Stimulated activated memory B cell treated with anti-CD40 and anti-IgM and Interleukin-4, amounts not matched to agents 10 μg/mL and 1 μg/mL and 100 μg/mL, for 72 hours (primary cell): ENCODE measurements at regions not wholly inside any gene's neighbourhood (a gene's known extent, or its start where the extent isn't known, plus 50 kb on each side); places are given as distances from the start of the nearest gene placed in this dataset.
"Not testable (repeated sequence)": the region's sequence is repeated elsewhere in the genome, so short reads cannot be mapped to it uniquely, and the experiment has no call there.

ENCODE experiments used
- ATAC-seq: fragments of 150-1000 bp; cut with Tn5 transposase; 2 replicates; pipeline ENCODE4 v1.10.0; 2021
- H3K27ac Mint-ChIP-seq: one replicate; pipeline ENCODE4 v1.8.0; 2022; ENCODE audit warnings: mild to moderate bottlenecking, mixed read lengths
- H3K27me3 Mint-ChIP-seq: one replicate; pipeline ENCODE4 v1.8.0; 2022; ENCODE audit warnings: mixed read lengths
- H3K36me3 Mint-ChIP-seq: one replicate; pipeline ENCODE4 v1.8.0; 2022; ENCODE audit warnings: mixed read lengths
- H3K4me1 Mint-ChIP-seq: one replicate; pipeline ENCODE4 v1.8.0; 2022; ENCODE audit warnings: mixed read lengths
- H3K4me3 Mint-ChIP-seq: one replicate; pipeline ENCODE4 v1.8.0; 2022; ENCODE audit warnings: mild to moderate bottlenecking, moderate library complexity, mixed read lengths
- H3K9me3 Mint-ChIP-seq: one replicate; pipeline ENCODE4 v1.8.0; 2022; ENCODE audit warnings: mixed read lengths

DNA sequence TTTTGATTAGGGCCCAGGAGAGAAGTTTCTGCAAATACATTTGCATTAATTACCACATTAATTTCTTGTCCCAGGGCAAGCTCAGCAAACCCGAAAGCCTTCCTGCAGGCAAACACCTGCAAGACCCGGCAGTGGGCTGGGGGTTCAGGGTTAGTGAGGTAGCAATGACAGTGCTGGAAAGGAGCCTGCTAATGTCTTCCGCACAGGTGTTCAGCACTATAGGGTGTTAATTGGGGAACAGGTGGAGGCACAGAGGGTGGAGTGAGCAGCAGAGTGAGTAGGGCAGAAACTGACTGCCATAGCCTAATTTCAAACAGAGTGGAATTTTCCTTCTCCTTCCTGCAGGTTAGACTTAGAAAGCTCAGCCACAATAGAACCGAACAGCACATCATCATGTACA, 50.9 kb upstream of the UBASH3B start:
- Mint-ChIP-seq H3K27me3 (peaks cover 26% of the 10 kb centered on the region), H3K9me3 (no peaks in the 10 kb centered on the region), H3K4me3 (no peak overlapping the region), H3K4me1 (no peaks in the 10 kb centered on the region), H3K27ac (no peak overlapping the region), H3K36me3 (no peaks in the 10 kb centered on the region)
- no peak for ATAC-seq

DNA sequence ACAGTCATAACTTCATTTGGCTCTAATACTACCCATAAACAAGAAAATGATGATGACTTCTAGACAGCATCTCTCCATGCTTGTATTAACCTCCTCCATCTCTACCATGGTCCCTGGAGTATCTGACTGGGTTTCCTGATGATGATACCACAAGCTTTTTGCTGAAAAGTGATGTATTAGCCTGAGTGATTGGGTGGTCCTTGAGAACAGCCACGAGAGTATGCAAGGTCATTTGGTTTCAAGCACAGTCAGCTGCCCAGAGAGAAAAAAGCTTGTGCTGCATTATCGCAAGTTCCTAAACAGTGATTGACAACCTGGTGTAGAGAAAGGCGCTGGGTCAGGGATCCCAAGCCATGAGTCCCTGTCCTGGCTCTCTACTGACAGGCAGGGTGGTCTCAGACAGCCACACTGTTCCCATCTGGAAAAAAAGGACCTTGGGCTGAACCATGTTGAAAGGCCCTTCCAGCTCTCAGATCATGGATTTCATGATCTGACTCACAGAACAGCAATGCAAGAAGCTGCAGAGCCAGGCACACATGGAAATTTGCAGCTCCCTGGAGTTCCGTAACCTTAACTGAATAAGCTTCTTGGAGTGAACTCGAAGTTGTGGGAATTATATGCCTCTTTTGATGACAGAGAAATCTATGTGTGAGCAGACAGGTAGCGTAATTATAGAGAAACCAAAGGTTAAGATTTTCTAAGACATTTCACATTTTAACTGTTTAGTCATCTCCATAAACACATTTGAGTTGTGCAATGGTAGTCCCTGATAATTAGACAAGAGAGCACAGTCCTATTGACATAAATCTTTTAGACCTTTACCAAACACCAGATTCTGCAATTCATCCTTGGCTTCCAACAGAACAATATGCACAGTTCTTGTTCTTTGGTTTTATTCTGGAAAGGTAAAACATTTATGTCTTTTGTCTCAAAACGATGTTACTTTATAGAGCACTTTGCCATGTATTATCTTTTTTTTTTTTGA, 54.1 kb upstream of the UBASH3B start:
- no peaks in the 10 kb centered on the region for H3K4me1 Mint-ChIP-seq
- no peaks in the 10 kb centered on the region for H3K36me3 Mint-ChIP-seq
- ATAC-seq: no peak
- peaks cover 22% of the 10 kb centered on the region for H3K27me3 Mint-ChIP-seq
- H3K9me3 Mint-ChIP-seq: no peaks in the 10 kb centered on the region
- H3K4me3 Mint-ChIP-seq: no peak overlapping the region
- no peak overlapping the region for H3K27ac Mint-ChIP-seq

DNA sequence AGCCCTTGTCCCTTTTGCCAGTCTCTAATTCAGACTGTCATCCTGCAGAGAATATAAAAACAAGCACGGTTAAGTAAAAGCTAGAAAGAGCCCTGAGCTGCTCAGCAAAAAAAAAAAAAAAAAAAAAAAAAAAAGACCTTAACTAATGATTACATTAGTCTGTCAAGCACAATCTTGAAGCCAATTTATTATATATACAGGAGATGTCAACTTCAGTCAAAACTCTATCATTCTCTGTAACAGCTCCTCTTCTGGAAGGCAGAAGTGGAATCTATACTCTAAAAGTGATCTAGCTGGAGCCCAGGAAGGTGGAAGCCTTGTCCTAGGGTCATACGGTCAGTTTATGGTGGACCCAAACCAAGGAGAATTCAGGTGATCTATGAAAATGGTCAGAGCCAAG, 55.2 kb upstream of the UBASH3B start:
- no peaks in the 10 kb centered on the region for H3K9me3 Mint-ChIP-seq
- no peak overlapping the region for H3K27ac Mint-ChIP-seq
- H3K4me3 Mint-ChIP-seq: no peak overlapping the region

DNA sequence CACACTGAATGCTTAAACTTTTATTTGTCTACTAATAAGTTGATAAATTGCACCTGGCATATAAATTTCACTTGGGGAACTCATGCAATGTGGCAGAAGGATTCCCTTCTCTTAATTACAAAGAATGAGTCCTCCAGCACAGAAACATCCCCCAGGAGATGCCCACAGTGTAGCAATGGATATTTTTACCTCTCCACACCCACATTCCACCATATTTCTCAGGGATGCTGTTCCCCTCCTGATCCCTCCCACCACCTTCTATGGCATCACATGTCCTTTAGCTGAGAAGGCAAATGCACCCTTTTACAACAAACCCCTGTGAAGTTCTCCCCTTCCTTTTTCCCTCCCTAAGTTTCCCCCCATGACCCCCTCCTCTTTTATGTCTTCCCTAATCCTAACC, 56.1 kb upstream of the UBASH3B start:
- ATAC-seq: no peak
- Mint-ChIP-seq H3K4me3 (no peak overlapping the region), H3K4me1 (no peaks in the 10 kb centered on the region), H3K9me3 (no peaks in the 10 kb centered on the region), H3K36me3 (no peaks in the 10 kb centered on the region), H3K27ac (no peak overlapping the region), H3K27me3 (peaks cover 22% of the 10 kb centered on the region)

More for the DNA sequence above, 55.2 kb upstream of the UBASH3B start:
- no peak for ATAC-seq
- Mint-ChIP-seq H3K4me1 (no peaks in the 10 kb centered on the region), H3K27me3 (peaks cover 22% of the 10 kb centered on the region), H3K36me3 (no peaks in the 10 kb centered on the region)

DNA sequence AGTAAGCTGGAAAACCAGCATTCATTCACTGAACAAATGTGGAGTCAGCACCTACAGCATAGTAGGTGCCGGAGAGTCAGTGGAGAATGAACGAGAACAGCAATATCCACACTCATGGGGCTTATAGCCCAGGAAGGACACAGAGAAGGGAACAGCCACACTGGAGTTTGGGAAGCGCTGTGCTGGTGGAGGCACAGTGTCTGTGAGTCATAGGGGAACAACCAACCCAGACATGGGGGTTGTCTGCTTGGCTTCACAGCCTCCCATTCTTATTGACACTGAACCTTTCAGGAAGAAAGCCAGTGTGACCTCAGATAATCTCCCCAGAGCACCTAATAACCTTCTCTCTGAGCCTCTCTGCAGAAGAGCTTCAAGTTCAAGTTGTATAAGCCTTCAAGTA, 56.6 kb upstream of the UBASH3B start:
- H3K27ac Mint-ChIP-seq: no peak overlapping the region

DNA sequence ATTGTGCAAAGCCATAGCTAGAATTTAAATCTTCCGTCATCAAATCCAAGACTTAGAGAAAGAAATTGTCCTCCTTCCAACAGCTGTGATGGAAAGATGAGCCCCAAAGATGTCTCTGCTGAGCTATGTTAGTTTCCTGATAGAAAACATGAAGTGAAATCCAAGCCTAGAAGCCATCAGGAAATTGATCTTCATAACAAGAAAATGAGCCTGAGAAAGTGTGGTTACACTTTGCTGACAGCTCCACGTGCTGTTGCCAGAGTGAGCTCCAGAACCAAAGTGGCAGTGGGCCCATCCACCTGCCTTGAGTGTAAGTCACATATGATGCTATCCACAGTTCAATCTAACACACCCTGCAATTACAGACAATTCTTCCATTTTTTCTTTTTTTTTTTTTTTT, 58.0 kb upstream of the UBASH3B start:
- peaks cover 7% of the 10 kb centered on the region for H3K4me1 Mint-ChIP-seq
- H3K4me3 Mint-ChIP-seq: no peak overlapping the region
- H3K27ac Mint-ChIP-seq: no peak overlapping the region
- peaks cover 33% of the 10 kb centered on the region for H3K27me3 Mint-ChIP-seq
- ATAC-seq: no peak
- H3K9me3 Mint-ChIP-seq: no peaks in the 10 kb centered on the region
- H3K36me3 Mint-ChIP-seq: no peaks in the 10 kb centered on the region

More for the DNA sequence above, 56.6 kb upstream of the UBASH3B start:
- Mint-ChIP-seq H3K9me3 (no peaks in the 10 kb centered on the region), H3K4me1 (no peaks in the 10 kb centered on the region), H3K4me3 (no peak overlapping the region), H3K36me3 (no peaks in the 10 kb centered on the region), H3K27me3 (peaks cover 22% of the 10 kb centered on the region)
- no peak for ATAC-seq

DNA sequence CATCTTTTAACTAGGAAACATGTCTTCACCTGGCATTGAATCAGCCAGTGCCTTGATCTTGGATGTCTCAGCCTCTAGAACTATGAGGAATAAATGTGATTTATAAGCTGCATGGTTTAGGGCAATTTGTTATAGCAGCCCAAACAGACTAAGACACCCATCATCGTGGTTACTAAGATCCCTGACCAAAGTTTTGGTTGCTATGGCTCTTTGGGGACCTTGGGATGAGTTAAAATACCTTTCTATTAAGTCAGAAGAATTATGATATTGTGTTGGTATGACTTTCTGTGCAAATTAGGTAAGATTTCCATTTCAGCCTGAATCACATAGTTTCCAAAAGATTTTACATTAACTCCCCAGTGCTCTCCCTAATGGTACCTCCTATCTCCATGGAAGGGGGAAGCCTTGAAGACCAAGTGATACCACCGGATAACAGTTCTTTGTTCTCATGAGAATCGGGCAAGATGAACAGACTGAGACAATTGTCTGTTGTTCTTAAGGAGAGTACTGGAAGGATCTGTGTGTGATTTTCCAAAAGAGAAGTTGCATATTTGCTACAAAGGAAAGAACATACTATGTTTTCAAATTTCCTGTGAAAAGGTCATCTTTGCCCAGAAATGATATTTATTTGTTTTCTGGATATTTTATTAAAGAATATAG, 60.4 kb upstream of the UBASH3B start:
- Mint-ChIP-seq H3K27ac (no peak overlapping the region), H3K27me3 (peaks cover 47% of the 10 kb centered on the region), H3K36me3 (no peaks in the 10 kb centered on the region), H3K9me3 (no peaks in the 10 kb centered on the region), H3K4me1 (peaks cover 7% of the 10 kb centered on the region), H3K4me3 (no peak overlapping the region)
- ATAC-seq: no peak

DNA sequence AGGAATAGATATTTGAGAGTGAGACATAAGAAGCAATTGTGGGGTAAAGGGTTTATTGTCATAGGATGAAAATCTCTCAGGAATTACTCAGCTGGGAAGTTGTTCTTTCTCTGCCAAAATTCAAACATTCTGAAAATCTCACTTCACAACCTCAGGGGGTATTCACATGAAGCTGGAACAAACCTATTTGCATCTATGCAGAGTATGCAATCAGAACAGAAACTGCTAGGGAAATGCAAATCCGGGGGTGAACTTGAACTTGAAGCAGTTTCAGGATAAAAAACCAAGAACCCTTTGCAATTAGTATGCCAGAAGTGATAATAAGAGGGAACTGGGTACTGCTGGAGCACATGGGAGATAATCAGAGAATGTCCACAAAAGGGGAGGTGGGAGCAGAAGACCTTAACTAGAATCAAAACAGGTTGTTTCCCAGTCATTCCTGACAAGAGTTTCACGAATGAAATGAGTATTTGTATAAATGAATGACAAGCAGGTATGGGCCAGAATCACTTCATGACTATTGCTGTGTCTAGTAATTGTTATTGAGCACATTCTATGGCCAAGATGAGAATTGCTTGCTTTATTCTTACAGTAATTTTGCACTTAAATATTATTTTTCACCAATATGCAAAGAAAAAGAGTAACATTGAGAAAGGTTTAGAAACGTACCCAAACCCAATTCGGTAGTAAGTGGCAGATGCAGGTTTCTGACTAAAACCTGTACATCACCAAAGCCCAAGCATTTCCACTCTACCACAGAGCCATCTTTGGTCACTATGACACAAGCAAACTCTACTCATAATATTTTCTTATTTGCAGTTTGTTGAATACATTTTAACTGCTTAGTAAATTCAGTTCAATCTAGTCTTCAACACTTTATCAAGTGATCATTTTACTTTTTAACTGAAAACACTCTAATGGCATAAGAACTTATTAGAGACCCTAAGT, 61.8 kb upstream of the UBASH3B start:
- ATAC-seq: peak; percentile 43
- H3K27me3 Mint-ChIP-seq: peaks cover 49% of the 10 kb centered on the region
- peaks cover 7% of the 10 kb centered on the region for H3K4me1 Mint-ChIP-seq
- H3K36me3 Mint-ChIP-seq: no peaks in the 10 kb centered on the region
- H3K4me3 Mint-ChIP-seq: no peak overlapping the region
- no peaks in the 10 kb centered on the region for H3K9me3 Mint-ChIP-seq
- H3K27ac Mint-ChIP-seq: no peak overlapping the region

DNA sequence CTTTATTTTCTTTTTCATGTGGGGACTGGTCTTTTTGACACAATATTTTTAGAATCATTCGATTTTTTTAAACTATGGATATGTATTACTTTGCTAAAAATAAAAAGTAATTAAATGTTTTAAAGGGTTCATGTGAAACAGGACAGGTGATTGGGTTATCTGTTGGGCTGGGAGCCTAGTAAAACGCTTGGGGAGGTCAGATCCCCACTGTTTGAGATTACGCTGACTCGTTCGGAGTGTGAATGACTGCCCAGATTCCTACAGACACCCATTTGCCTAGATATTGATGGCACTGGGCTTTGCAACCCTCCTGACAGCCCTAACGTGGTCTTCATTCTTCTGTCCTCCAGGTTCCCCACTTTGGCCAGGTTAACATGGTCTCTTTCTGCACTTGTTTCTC, 62.9 kb upstream of the UBASH3B start:
- Mint-ChIP-seq H3K36me3 (no peaks in the 10 kb centered on the region), H3K27me3 (peaks cover 60% of the 10 kb centered on the region)

DNA sequence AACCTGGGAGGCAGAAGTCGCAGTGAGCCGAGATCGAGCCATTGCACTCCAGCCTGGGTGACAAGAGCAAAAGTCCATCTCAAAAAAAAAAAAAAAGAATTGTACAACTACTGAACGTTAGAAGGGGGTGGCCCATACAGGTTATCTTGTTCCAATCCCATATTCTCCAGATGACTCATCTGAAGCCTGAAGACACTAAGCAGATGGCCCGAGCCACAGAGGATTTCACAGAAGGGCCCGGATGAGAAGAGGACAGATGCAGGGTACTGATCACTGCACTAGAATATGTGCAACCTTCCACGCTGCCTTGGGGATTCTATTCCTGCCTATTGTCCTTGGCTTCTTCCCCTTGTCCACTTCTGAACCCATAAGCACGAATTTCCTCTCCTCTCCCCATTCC, 70.9 kb upstream of the UBASH3B start:
- peaks cover 15% of the 10 kb centered on the region for H3K4me1 Mint-ChIP-seq
- ATAC-seq: no peak
- peaks cover 11% of the 10 kb centered on the region for H3K9me3 Mint-ChIP-seq
- H3K4me3 Mint-ChIP-seq: no peak overlapping the region
- peaks cover 52% of the 10 kb centered on the region for H3K27me3 Mint-ChIP-seq
- H3K27ac Mint-ChIP-seq: no peak overlapping the region
- no peaks in the 10 kb centered on the region for H3K36me3 Mint-ChIP-seq

More for the DNA sequence above, 62.9 kb upstream of the UBASH3B start:
- Mint-ChIP-seq H3K9me3 (peaks cover 6% of the 10 kb centered on the region), H3K4me3 (no peak overlapping the region), H3K4me1 (peaks cover 7% of the 10 kb centered on the region), H3K27ac (no peak overlapping the region)
- ATAC-seq: no peak

DNA sequence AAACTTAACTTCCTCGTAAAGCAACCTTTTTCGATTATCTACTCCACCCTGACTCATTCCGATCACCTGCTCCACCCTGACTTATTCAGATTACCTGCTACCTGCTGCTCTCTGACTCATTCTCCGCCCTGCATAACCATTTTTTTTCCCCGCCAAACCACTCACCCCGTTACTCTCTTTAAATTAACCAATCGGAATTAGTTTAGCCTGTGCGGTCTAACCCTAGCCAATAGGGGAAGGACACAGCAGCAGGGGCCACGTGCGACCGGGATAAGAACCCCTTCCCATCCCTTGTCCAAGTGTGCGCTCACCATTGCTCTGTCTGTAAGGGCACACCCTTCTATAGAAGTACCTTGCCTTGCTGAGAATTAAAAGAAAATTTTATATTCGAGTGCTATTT, 75.5 kb upstream of the UBASH3B start:
- Mint-ChIP-seq H3K27ac (peak overlapping the region; percentile 71), H3K4me1 (peaks cover 15% of the 10 kb centered on the region), H3K27me3 (peaks cover 12% of the 10 kb centered on the region)
- H3K36me3 Mint-ChIP-seq, ATAC-seq, H3K4me3 Mint-ChIP-seq, H3K9me3 Mint-ChIP-seq: not testable (repeated sequence)

DNA sequence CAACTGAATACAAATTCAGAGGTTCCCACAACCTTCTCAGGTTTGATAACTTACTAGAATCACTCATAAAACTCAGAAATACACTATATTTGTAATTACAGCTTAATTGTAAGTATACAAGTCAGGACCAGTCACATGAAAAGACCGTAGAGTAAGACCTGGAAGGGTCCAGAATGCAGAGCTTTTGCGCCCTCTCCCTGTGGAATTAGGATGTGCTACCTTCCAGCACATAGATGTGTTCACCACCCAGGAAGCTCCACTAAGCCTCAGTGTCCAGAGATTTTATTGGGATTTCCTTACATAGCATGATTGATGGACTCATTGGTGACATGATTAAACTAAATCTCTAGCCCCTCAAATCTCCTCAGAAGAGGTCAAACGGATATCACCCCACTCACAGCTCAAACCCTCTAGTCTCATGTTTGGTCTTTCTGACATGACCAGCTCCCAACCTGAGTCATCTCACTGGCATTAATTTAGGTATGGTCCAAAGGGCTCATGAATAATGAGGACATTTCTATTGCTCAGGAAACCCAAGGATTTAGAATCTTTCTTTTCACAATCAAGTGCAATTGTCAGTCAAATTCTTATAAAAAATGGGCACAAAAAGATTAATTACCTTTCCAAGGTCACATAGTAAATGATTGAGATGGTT, 77.2 kb upstream of the UBASH3B start:
- no peaks in the 10 kb centered on the region for H3K27me3 Mint-ChIP-seq
- no peak overlapping the region for H3K27ac Mint-ChIP-seq
- no peak overlapping the region for H3K4me3 Mint-ChIP-seq
- H3K9me3 Mint-ChIP-seq: no peaks in the 10 kb centered on the region
- no peak for ATAC-seq
- no peaks in the 10 kb centered on the region for H3K36me3 Mint-ChIP-seq
- H3K4me1 Mint-ChIP-seq: peaks cover 15% of the 10 kb centered on the region

DNA sequence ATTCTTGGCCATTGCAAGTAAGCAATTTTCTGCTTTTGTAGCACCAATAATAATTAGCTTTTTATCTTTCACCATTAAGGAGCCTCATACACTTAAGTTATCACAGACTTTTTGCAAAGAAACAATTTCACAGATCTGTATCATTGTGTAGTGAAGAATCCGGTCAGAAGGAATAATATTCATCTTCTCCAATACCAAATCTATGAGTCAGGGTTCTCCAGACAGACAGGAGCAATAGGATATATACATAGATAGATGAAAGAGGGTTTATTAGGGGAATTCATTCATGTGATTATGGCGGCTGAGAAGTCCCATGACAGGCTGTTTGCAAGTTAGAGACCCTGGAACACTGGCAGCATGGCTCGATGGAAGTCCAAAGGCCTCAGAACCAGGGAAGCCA, 82.9 kb upstream of the UBASH3B start:
- H3K4me3 Mint-ChIP-seq: no peak overlapping the region
- no peak overlapping the region for H3K27ac Mint-ChIP-seq
- no peaks in the 10 kb centered on the region for H3K27me3 Mint-ChIP-seq
- H3K9me3 Mint-ChIP-seq: no peaks in the 10 kb centered on the region
- H3K4me1 Mint-ChIP-seq: no peaks in the 10 kb centered on the region
- ATAC-seq: no peak
- H3K36me3 Mint-ChIP-seq: no peaks in the 10 kb centered on the region

DNA sequence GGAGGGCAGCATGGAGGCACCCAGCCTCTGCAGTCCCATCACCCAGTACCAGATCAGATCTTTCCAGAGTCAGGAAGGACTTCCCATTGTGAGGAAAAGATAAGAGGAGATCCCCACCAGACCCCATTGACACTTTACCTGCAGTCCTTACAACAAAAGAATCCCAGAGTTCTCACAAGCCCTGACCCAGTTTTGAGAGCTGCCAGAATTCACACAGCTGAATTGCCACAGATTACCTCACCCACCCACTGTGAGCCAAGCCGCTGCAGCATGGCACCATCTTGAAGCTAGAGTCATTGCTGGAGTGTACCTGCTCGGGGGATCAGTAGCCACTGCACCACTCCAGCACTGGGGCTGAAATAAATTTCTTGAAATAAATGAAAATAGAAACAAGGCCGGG, 91.8 kb upstream of the UBASH3B start:
- Mint-ChIP-seq H3K27ac (no peak overlapping the region), H3K4me1 (no peaks in the 10 kb centered on the region), H3K27me3 (peaks cover 29% of the 10 kb centered on the region), H3K9me3 (no peaks in the 10 kb centered on the region), H3K36me3 (no peaks in the 10 kb centered on the region), H3K4me3 (no peak overlapping the region)
- ATAC-seq: no peak
